ENCODE measurements at regions not wholly inside any gene's neighbourhood (a gene's known extent, or its start where the extent isn't known, plus 50 kb on each side); places are given as distances from the start of the nearest gene placed in this dataset.
"Not testable (repeated sequence)": the region's sequence is repeated elsewhere in the genome, so short reads cannot be mapped to it uniquely, and the experiment has no call there.

DNA sequence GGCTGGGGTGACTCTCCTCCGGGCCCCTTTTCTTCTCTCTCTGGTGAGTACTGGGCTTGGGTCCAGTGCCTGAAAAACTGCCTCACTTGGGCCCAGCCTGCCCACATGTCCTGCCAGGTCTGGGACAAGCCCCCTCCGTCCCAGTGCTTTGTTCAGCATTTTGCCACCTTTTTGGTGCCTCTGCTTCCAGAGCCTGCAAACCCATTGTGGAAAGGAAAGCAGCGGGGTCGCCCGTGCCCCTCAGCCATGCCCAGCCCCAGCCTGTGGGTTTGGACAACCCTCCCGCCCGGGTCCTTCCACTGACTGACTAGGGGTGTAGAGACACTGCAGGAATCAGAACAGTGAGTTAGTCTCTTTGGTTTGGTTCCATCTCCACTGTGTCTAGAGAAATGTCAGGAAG lies 140.7 kb upstream of the ALKAL2 start:
- Histone ChIP-seq H3K9ac (ENCODE audit: insufficient read depth, low read depth, low read length) (no peak overlapping the region), H3K4me3 (replicated peaks in 1 of 3; ENCODE audit: insufficient read depth in 1 of 3, low read depth in 2 of 3, low read length in 3 of 3) (no peak overlapping the region), H3K79me2 (ENCODE audit: insufficient read depth, low read length) (no peaks in the 10 kb centered on the region), H3K27me3 (ENCODE audit: control insufficient read depth in 1 of 2, insufficient read depth in 2 of 2, low read length in 2 of 2) (peaks cover 2 to 47% of the 10 kb centered on the region in 2 experiments; a peak in 3 of 5 replicates), H2AFZ (ENCODE audit: low read length) (no peak overlapping the region), H3K27ac (ENCODE audit: extremely low read length, insufficient read depth, low read length) (no peak overlapping the region), H3K36me3 (replicated peaks in 1 of 2; ENCODE audit: control insufficient read depth in 1 of 2, insufficient read depth in 2 of 2, low read length in 2 of 2) (no peaks in the 10 kb centered on the region), H4K20me1 (ENCODE audit: insufficient read depth, low read length) (no peaks in the 10 kb centered on the region), H3K4me1 (ENCODE audit: insufficient read depth, low read length) (no peaks in the 10 kb centered on the region), H3K4me2 (ENCODE audit: low read depth, low read length) (no peak overlapping the region), H3K9me3 (ENCODE audit: low read length) (no peaks in the 10 kb centered on the region)
- BruUV-seq (replicated peaks) = no TSS peak
- FAIRE-seq (no peak), ATAC-seq (no peak), DNase-seq (ENCODE audit: low spot score) (no peak)
- 13% methylated on average over 7 of the region's 7 CpGs for WGBS (ENCODE audit: low lambda C conversion rate)
- no peak for TF ChIP-seq KDM1A (CRISPR knock-in tag; IDR thresholded peaks at IDR 0.05)
- no peak for TF ChIP-seq ZNF883 (CRISPR knock-in tag; IDR thresholded peaks at IDR 0.05; ENCODE audit: not compliant biosample characterization)
- TF ChIP-seq, protein P1, sequence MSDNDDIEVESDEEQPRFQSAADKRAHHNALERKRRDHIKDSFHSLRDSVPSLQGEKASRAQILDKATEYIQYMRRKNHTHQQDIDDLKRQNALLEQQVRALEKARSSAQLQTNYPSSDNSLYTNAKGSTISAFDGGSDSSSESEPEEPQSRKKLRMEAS (IDR thresholded peaks at IDR 0.05) = no peak
- no peak for TF ChIP-seq ZBTB25 (CRISPR knock-in tag; IDR thresholded peaks at IDR 0.05)
- no peak for TF ChIP-seq SALL1 (CRISPR knock-in tag; IDR thresholded peaks at IDR 0.05)
- TF ChIP-seq FOXA1 (IDR thresholded peaks at IDR 0.05) = no peak
- TF ChIP-seq FOXA1 (CRISPR knock-in tag; IDR thresholded peaks at IDR 0.05) = no peak
- no peak for TF ChIP-seq NCOA1 (CRISPR knock-in tag; IDR thresholded peaks at IDR 0.05)
- TF ChIP-seq CHD4 (IDR thresholded peaks at IDR 0.05; ENCODE audit: borderline replicate concordance, low read length) = no peak
- TF ChIP-seq XRCC5 (optimal IDR thresholded peaks at IDR 0.05; ENCODE audit: low read length) = no peak
- TF ChIP-seq ZNF761 (CRISPR knock-in tag; conservative IDR thresholded peaks at IDR 0.05) = no peak
- TF ChIP-seq ZNF687 (CRISPR knock-in tag; IDR thresholded peaks at IDR 0.05) = no peak
- ChIA-PET CTCF (ENCODE audit: low intra/inter-chr PET ratio, low total read pairs) (no interaction called here), POLR2A (no interaction called here)
- intact Hi-C loops (cut with micrococcal nuclease; ENCODE audit: unreplicated experiment) = no loop called here
- in situ Hi-C loops (cut with HindIII; ENCODE audit: extremely low pct_ligation_motif_present, low pct_unique_long_range_greater_than_20kb) = no loop called here

- intact Hi-C loops (cut with micrococcal nuclease; ENCODE audit: unreplicated experiment); H3K79me2 ChIP-seq (ENCODE audit: insufficient read depth, low read length); POLR2A ChIA-PET; H3K4me1 ChIP-seq (ENCODE audit: insufficient read depth, low read length); CTCF ChIA-PET (ENCODE audit: low intra/inter-chr PET ratio, low total read pairs); H3K9ac ChIP-seq (ENCODE audit: insufficient read depth, low read depth, low read length); H3K4me2 ChIP-seq (ENCODE audit: low read depth, low read length); FAIRE-seq; H3K36me3 ChIP-seq (replicated peaks in 1 of 2; ENCODE audit: control insufficient read depth in 1 of 2, insufficient read depth in 2 of 2, low read length in 2 of 2); H3K9me3 ChIP-seq (ENCODE audit: low read length); in situ Hi-C loops (cut with HindIII; ENCODE audit: extremely low pct_ligation_motif_present, low pct_unique_long_range_greater_than_20kb); ATAC-seq; H2AFZ ChIP-seq (ENCODE audit: low read length); H3K27ac ChIP-seq (ENCODE audit: extremely low read length, insufficient read depth, low read length); DNase-seq (ENCODE audit: low spot score); BruUV-seq (replicated peaks); H4K20me1 ChIP-seq (ENCODE audit: insufficient read depth, low read length); H3K4me3 ChIP-seq (replicated peaks in 1 of 3; ENCODE audit: insufficient read depth in 1 of 3, low read depth in 2 of 3, low read length in 3 of 3): not testable (repeated sequence)
- peaks cover 2 to 48% of the 10 kb centered on the region in 2 experiments; a peak in 3 of 5 replicates for H3K27me3 ChIP-seq (ENCODE audit: control insufficient read depth in 1 of 2, insufficient read depth in 2 of 2, low read length in 2 of 2)
- WGBS (ENCODE audit: low lambda C conversion rate) = 60% methylated on average over 14 of the region's 47 CpGs
Measured at GRCh38 chr2:426696-427095, 138.8 kb upstream of the ALKAL2 start.

Data from HepG2 (cell line).